ENCODE measurements at regions not wholly inside any gene's neighbourhood (a gene's known extent, or its start where the extent isn't known, plus 50 kb on each side); places are given as distances from the start of the nearest gene placed in this dataset.
"Not testable (repeated sequence)": the region's sequence is repeated elsewhere in the genome, so short reads cannot be mapped to it uniquely, and the experiment has no call there.

DNA sequence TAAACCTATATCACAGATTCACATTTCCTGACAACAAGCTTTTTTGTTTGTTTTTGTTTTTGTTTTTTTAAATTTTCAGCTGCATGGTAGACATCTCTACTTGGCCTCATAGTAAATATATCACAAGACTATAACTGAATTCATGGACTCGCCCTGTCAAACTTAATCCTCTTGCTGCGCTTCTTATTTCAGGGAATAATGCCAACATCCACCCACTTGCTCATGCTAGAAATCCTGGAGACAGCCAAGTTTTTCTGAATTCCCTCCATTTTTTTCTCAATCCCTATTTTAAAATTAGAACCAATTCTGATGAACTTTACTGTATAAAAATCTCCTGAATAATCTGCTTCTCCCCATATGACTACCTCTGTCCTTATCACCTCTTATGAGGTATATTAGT, 283.6 kb upstream of the RPS23 start:
- DNase-seq (ENCODE audit: low read depth, low spot score) = no peak

DNA sequence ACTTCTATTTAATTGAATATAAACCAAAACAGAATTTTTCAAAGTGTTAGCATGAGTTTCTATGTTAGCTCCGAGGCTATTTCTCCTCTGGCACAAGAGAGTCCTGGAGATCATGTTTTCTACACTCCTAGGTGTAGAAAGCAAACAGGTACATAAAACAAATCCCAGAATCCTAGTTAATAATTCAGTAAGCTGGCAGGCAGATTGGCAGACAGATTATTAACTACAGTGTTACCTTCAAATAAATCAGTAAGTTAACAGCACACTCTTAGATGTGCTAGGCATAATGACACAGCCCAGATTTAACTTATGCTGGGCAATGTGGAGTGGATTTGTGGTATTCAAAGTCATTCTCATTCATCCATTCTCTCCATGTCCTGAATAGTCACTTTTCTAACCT, 282.8 kb upstream of the RPS23 start:
- DNase-seq (ENCODE audit: low read depth, low spot score) = no peak

DNA sequence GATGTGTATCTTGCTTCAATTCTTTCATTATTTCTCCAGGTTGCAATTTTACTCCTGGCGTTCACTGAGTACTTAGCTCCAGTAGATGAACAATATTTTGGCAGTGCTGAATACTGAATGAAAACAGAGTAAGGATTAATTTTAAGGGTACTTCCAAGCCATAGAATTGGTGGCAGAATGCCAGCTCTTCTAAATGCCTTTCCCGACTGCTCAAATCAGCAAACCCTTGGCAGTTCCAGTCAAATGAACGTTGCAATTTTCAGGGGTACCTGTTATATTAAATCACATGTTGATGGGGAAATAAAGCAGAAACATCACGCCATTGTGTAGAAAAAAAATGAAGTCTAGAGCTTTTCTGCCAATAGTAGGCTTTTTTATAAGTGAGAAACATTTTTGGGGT, 282.4 kb upstream of the RPS23 start:
- DNase-seq (ENCODE audit: low read depth, low spot score) = no peak

DNA sequence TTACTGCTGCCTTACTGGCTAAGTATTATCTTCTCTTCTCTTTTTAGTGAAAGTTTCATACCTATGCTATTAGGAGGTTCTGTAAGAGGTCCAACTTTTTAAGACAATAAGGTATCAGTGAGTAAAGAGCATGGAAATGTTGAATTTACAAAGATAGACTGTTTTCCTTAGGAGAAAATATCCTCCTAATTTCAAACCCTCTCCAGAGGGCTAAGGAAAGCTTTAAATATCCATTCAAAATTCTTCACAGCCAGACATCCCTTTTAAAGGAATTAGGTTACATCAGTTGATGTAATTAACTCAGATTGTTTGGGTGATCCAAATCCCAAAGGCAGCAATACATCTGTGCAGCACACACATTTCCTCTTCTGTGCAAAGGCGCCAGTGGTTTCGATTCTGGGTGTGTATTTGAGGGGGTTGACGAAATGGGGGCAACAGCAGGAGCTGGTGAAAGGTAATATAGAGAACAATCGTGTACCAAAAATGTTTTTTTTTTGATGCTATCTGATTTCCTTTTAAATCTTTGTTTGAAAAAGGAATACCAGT, 273.8 kb upstream of the RPS23 start:
- DNase-seq (ENCODE audit: low read depth, low spot score) = no peak

DNA sequence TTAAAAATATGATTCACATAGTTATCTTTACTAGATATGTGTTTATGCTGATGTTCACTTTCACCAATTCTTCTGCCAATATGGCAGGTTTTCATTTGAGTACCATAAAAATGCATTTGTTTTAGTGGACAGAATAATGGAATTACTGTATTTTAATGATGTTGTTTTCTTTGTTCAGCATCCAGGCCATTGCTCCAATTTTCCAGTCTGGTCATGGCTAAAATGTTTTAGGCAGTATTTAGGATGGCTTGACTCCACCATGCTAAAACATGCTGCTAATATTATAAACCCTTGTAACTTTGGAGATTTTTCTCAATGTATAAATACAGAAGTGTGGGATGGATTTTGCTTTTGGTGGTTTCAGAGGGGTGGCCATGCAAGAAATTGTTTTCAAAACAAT, 273.0 kb upstream of the RPS23 start:
- no peak for DNase-seq (ENCODE audit: low read depth, low spot score)

DNA sequence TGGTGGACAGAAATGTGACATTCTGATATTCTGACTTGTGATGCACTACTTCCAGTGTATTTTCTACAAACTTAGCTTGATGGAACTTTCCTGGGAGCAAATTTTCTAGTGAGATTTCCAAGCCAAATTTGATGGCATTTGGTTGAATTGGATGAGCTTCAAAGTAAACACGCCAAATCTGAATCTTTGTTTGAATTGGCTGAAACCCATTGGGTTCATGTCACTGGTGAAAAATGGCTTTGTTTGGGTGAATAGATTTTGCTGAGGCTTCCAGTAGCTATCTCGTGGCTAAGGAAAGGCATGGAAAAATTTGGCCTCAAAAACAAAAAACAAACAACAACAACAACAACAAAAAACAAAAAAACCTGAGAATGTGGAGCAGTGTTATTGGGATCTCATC, 271.1 kb upstream of the RPS23 start:
- DNase-seq (ENCODE audit: low read depth, low spot score) = no peak

DNA sequence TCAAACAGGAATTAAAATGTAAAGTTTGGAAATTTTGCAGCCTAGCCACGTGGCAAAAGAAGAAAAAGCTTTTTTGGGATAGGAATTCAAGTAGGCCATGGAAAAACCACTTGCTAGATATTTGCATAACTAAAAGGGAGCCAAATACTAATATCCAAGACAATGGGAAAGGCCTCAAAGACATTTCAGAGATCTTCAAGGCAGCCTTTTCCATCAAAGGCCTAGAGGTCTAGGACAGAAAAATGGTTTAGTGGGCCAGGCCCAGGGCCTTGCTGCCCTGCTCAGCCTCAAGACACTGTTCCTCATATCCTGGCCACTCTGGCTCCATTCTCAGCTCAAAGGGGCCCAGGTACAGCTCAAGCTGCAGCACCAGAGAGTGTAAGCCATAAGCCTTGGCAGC, 265.9 kb upstream of the RPS23 start:
- DNase-seq (ENCODE audit: low read depth, low spot score) = no peak

DNA sequence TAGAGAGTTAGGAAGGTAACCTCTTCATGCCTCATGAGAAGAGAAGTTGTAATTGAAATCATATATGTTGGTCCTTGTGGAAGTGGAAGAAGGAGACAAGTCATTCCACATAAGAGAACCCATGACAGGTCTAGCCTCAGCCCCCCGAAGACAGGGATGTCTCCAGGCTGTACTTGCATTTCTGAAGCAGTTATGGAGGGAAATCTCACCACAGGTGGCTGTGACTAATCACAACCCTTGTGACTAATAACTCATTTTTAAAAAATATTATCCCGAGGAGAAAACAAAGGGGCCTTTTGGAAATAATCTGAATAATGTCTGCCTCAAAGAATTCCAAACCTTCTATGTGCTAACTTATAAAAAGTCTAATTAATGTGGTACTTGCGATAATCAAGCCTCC, 262.1 kb upstream of the RPS23 start:
- no peak for DNase-seq (ENCODE audit: low read depth, low spot score)

DNA sequence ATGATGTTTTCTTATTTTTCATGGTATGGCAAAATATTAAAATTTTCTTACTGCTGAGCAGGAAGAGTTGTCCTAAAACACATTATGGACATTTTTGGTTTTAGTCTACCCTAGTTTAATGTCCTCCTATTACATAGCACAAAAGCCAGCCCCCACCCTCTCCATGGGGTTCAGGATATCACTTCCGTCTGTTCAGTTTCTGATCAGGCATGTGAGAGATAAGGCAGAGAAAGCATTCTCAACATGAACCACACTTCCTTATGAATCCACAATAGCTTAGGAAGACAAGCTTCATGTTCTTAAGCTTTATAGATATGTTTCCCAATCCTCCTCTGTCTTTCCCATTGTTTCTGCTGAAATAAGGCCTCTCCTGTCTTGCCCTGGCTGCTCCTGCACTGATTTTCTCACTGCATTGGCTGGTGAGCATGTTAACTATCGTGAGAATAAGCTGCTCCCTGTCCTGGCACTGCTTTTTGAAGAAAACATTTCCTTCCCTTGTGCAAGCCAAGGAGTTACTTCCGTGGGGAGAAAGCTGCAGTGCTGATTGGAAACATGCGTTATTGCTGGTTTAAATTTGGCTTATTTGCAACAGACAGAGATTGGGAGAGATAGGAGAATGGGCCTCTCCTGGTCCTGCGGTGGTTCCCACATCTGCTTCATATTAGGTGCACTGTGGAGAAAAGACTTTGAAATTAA, 260.3 kb upstream of the RPS23 start:
- DNase-seq (ENCODE audit: low read depth, low spot score) = no peak

DNA sequence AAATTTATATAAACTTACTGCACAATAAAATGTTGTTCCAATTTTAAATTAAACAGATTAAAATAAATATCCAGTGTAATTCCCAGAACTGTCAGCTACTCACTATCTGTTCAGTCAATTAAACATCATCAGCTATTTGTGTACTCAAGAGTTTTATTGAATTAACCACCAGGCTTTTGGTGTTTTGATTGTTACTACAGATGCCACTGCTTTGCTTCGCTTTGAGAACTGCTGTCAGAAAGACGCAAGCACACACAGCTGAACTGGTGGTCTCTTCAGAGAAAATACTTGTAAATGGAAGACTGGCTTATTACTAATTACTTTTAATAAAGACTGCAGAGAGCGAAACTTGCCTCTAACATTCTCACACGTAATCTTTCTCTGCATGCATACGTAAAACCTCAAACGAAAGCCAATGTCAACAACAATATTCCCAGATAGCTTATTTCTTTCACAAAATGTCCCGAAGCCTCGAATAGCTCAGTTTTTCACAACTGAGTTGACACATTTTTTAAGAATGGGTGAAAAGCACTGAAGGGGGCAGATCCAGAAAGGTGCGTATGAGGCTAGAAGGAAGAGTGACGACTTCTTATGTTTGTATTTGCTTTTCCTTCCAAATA, 259.6 kb upstream of the RPS23 start:
- no peak for DNase-seq (ENCODE audit: low read depth, low spot score)

DNA sequence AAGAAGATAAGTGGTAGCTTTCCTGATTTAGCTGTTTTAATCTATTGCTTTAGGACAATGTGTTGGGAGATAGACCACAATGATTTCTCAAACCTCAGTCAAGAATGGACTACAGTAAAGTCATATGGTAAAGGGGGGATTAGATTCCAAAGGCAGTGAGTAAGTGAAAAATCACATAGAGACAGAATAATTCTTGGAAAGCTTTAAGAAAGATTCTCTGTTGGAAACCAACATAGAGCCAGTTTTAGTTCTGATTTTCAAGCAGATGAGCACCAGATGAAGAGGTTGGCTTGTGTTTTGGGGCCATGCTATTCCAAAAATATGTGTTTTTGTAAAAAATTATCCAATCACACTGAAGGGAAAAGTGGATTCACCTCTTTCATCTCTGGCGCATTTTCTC, 256.8 kb upstream of the RPS23 start:
- no peak for DNase-seq (ENCODE audit: low read depth, low spot score)

DNA sequence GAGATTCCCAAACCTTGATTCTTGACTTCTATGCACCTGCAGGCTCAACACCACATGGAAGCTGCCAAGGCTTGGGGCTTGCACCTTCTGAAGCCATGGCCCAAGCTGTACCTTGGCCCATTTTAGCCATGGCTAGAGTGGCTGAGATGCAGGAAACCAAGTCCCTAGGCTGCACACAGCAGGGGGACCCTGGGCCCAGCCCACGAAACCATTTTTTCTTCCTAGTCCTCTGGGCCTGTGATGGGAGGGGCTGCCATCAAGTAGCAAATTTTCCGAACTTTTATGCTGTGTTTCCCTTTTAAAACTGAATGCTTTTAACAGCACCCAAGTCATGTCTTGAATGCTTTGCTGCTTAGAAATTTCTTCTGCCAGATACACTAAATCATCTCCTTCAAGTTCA, 253.9 kb upstream of the RPS23 start:
- not testable (repeated sequence) for DNase-seq (ENCODE audit: low read depth, low spot score)

DNA sequence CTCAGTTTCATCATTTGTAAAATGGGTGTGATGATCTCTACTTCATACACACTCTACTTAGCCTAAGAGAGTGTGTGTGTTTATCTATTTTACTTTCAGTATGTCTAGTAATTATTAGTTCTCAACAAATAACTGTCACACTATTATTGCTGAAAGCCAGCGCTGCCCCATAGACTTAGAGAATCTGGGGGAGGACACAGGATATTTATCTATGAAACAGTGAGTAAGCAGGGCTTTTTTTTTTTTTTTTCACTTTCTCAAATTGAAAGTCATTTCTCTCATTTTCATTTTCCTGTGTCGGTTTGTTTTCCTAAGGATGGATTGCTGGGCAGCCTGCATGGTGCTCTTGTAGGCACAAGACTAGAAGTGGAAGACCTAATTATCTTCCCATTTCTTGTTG, 248.4 kb upstream of the RPS23 start:
- DNase-seq (ENCODE audit: low read depth, low spot score) = no peak

DNA sequence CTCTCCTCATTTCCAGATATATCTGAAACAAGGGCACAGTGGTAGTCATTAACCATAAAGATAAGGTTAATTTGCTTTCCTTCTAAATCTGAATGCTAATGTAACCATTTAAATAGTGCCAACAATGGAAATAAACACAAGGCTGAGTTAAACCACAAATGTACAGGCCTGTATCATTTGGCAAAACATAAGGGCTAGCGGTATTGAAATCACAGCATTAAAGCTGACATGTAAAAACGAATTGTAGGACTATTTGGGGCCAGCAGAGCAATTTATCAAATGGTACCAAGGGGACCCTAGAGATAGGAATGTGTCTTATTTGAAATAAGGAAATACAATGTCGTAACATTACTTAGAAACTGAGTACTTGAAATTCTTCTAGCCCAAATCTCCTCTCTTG, 247.5 kb upstream of the RPS23 start:
- no peak for DNase-seq (ENCODE audit: low read depth, low spot score)

DNA sequence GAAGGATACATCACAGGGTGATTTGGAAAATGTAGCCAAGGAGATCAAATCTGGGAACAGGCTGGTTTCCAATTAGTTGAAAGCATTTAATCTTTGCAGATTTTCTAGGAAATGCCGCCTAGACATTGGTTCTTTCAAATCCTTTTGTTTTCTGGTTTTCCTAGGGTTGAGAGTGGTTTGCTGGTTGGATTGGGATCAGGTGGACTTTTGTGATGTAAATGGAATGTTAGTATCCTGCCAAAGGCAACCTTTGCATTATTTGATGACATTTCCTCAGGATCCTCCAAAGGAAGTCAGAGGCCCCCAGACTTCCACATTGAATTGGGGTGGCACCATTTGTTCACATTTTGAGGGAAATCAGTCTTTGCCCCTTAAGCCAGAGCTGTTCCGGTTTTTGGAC, 245.5 kb upstream of the RPS23 start:
- DNase-seq (ENCODE audit: low read depth, low spot score) = no peak

DNA sequence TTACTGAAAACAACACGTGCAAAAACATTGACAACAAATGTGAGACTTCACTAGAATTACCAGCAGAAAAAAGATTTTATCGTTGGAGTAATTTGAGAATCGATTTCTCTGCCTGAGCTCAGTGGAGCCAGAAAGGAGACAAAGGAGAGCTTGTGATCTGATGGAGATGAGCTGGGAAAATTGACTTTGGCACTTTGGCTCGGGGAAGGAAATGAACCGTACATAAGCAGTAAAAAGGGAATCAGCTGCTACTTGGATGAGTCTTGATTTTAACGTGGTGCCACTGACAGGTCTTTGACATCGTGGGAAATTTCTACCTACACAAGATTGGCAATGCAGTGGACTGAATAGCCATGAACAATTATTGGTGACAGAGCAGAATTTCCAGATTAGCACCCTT, 244.7 kb upstream of the RPS23 start:
- no peak for DNase-seq (ENCODE audit: low read depth, low spot score)

DNA sequence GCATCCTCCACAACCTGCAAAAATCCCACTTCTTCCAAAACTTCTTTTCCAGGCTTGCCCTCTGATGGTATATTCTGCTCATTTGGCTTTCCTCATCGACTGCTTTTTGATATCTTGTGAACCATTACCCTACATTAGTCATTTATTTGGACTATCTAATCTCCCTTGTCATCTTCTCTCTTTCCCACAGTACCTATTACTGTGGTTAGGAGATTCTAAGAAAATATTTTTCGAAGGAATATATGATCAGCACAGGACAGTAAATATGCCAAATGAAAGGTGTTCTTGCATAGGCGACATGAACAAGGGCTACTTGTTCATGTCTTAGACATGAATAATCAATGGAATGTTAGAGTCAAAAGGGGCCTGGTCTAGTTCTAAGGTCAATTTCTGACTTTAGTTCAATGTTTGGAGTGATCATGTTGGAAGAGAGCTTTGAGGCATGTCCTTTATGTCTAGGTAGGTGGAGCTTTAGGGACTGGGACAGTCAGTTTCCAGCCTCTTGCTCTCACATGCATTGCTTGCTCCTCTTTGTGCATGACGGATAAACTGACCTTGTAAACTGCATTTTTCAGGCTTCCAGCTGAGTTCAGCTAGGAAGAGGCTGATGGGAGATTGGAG, 243.4 kb upstream of the RPS23 start:
- DNase-seq (ENCODE audit: low read depth, low spot score) = no peak

DNA sequence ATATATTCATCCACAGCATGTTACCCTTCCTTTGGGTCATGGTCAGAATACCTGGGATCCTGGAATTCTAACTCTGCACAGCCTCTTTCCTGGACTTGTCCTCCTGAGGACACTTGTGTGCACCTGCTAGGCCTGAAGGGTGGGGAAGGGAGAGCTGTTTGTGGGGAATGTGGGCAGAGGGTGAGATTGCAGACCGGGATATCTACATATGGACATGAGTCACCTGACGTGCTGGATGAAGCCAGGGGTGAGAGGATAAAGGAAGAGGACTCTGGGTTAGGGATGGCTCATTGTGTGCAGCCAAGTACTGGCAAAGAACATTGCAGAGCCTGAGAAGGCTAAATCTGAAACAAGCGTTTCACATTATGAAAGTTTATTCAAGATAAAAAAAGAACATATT, 241.4 kb upstream of the RPS23 start:
- no peak for DNase-seq (ENCODE audit: low read depth, low spot score)

DNA sequence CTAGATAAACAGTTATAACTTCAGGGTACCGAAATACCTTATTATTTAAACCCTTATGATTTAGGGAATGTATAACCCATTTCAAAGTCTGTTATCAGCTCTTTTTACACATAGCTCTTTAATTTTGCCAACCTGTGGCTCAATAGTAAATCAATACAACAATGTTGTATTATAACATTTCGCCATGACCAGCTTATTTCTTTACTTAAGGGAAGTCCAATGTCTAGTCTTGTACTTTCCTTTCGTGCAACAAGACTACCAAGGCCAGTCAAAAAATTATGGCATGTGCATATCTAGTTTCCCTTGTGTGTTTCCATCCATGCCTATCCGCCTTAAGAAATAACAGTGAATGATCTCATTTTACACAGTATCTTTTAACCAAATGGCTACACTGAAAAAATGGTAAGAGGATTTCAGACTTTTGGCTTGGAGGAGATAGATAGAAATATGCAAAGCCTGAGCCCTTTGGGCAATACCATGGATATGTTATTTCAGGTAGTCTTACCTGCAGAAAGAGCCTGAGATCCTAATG, 239.5 kb upstream of the RPS23 start:
- DNase-seq (ENCODE audit: low read depth, low spot score) = no peak

DNA sequence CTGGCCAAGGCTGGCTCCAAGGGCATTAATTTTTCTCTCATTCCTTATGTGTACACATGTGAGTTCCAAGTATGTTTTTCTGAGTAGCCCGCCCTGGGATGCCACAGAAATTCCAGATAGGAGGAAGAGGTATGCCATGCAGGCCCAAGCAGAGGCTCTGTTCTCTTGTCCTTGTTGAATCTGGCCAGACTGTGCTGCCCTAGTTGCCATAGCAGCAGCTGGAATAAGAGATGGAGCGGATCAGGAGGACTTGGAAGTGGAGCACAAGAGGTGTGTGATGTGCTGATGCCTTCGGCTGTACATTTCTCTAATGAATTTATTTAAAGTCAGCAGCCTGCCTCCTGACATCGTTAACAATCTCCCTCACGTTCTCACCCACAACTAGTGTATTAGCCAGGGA, 235.6 kb upstream of the RPS23 start:
- no peak for DNase-seq (ENCODE audit: low read depth, low spot score)

DNA sequence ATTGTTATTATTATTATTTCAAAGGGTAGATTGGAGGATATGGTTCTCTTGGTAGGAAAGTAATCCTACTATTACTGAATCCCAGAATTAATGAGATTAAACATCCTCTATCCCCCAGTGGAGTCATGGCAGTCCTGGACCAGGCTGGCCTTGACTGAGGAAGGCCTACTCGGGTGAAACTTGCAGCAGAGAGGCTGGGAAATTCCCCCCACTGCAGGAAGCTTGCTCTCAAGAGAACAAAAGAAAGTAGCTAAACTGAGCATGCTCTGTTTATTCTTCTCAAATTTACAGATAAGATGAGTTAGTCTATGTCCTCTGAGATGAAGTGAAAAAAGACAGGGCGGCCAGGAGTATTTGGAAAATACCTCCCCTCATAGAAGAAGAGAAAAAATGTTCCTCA, 233.9 kb upstream of the RPS23 start:
- DNase-seq (ENCODE audit: low read depth, low spot score) = no peak

DNA sequence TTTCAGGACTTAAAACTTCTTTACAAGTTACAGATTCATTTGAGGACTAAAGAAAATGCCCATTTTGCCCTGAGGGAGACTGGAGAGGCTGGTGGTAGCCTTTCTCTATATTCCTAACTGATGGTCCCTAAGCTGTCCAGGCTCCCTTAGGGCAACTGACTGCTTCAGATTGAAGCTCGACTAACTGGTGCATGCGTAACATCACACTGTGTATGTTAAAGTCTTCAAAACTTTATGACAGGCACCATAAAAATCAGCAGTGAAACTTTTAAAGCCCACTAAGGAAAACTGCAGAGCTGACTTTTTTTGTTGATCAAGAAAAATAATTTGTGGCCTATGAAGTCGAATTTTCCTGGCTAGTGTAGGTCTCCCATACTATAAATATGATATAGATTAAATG, 233.0 kb upstream of the RPS23 start:
- DNase-seq (ENCODE audit: low read depth, low spot score) = no peak

DNA sequence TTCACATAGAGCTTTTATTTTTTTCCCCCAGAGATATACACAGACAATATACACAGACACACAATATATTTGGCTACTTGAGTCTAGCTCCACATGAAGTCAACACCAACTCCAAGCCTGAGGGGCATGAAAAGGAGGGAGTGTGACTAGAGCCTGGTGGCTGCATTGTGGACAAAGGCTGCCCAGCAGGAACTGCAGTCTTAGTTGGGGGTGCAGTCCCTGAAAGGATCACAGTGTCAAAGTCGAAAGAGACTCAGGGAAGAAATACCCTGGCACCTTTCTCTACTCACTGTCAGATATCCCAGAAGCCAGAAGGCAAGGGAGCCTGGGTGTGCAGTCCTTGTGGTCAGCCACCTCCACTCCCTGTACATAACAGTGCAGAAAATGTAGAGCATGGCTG, 231.6 kb upstream of the RPS23 start:
- no peak for DNase-seq (ENCODE audit: low read depth, low spot score)
